ENCODE measurements at regions not wholly inside any gene's neighbourhood (a gene's known extent, or its start where the extent isn't known, plus 50 kb on each side); places are given as distances from the start of the nearest gene placed in this dataset.

DNA sequence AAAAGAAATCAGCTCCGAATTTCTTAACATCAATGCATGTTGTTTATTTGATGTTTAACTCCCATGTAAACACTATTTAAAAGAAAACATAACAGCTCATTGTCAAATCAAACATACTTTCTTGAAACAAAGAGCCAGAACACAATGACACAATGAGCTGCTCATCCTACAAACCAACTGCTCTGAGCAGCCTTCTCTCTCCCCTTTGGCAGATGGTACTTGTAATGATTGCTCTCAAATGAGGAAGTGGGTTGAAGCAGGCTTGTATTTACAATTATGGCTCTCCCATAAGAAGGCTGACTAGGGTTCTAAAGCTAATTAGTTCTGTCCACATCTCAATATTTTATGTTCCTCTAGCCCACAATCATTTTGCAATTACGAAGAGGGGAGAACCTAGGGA, 637.8 kb upstream of the ADGRL3 start:
- no peak overlapping the region for H2BK20ac ChIP-seq (ENCODE audit: low read depth, low read length, poor library complexity, severe bottlenecking)
- no CpG with 5 or more reads among the region's 2 CpGs for WGBS (ENCODE audit: extremely low coverage, insufficient read length, low lambda C conversion rate)
- H3K4me1 ChIP-seq (ENCODE audit: insufficient read depth, low read length) = no peaks in the 10 kb centered on the region
- no peaks in the 10 kb centered on the region for H3K79me2 ChIP-seq (ENCODE audit: insufficient read depth, low read length)
- no peak overlapping the region for H4K8ac ChIP-seq (replicated peaks; ENCODE audit: insufficient read length, low read depth, low read length)
- H3K14ac ChIP-seq (ENCODE audit: insufficient read depth, low read length) = no peak overlapping the region
- H3T11ph ChIP-seq (ENCODE audit: low read length) = no peak overlapping the region
- H3K56ac ChIP-seq (ENCODE audit: insufficient read length, low read depth, low read length) = no peak overlapping the region
- no peak overlapping the region for H4K5ac ChIP-seq (ENCODE audit: insufficient read length, low read depth, low read length)
- no peak overlapping the region for H3K4me2 ChIP-seq (ENCODE audit: insufficient read depth, insufficient read length, low read length)
- H3K9ac ChIP-seq (ENCODE audit: extremely low read depth, insufficient read length, low read length) = no peak overlapping the region
- no peaks in the 10 kb centered on the region for H3K79me1 ChIP-seq (ENCODE audit: insufficient read depth, low read depth, low read length, poor library complexity, severe bottlenecking)
- no peaks in the 10 kb centered on the region for H3K9me3 ChIP-seq (ENCODE audit: control insufficient read depth, low read depth, low read length)
- TF ChIP-seq, protein P1, sequence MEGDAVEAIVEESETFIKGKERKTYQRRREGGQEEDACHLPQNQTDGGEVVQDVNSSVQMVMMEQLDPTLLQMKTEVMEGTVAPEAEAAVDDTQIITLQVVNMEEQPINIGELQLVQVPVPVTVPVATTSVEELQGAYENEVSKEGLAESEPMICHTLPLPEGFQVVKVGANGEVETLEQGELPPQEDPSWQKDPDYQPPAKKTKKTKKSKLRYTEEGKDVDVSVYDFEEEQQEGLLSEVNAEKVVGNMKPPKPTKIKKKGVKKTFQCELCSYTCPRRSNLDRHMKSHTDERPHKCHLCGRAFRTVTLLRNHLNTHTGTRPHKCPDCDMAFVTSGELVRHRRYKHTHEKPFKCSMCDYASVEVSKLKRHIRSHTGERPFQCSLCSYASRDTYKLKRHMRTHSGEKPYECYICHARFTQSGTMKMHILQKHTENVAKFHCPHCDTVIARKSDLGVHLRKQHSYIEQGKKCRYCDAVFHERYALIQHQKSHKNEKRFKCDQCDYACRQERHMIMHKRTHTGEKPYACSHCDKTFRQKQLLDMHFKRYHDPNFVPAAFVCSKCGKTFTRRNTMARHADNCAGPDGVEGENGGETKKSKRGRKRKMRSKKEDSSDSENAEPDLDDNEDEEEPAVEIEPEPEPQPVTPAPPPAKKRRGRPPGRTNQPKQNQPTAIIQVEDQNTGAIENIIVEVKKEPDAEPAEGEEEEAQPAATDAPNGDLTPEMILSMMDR (conservative IDR thresholded peaks at IDR 0.05) = no peak
- no peak overlapping the region for H4K91ac ChIP-seq (ENCODE audit: insufficient read length, low read depth, low read length)
- H3K9me3 Mint-ChIP-seq = no peaks in the 10 kb centered on the region; a peak in 1 of 5 replicates
- H3K27ac Mint-ChIP-seq = no peak overlapping the region; a peak in 1 of 7 replicates
- no peak overlapping the region for H2BK5ac ChIP-seq (ENCODE audit: insufficient read length, low read length)
- no peaks in the 10 kb centered on the region for H3K23me2 ChIP-seq (ENCODE audit: insufficient read length, low read depth, low read length, poor library complexity, severe bottlenecking)
- no peak overlapping the region for H3K23ac ChIP-seq (ENCODE audit: insufficient read length, low read depth, low read length)
- H2BK12ac ChIP-seq (ENCODE audit: insufficient read length, low read depth, low read length) = no peak overlapping the region
- no peak overlapping the region for H2AFZ ChIP-seq (ENCODE audit: low read length)
- no peaks in the 10 kb centered on the region; a peak in 1 of 7 replicates for H3K36me3 Mint-ChIP-seq (ENCODE audit: insufficient read depth in 1 of 3, low read depth in 3 of 3)
- DNase-seq = no peak
- H3K4me3 Mint-ChIP-seq = no peak overlapping the region
- H2AK5ac ChIP-seq (ENCODE audit: insufficient read length, low read length) = no peak overlapping the region
- H3K4me1 Mint-ChIP-seq = peaks cover 8 to 12% of the 10 kb centered on the region in 2 experiments
- H3K27me3 Mint-ChIP-seq (ENCODE audit: low read depth) = no peaks in the 10 kb centered on the region; the same call in 1 of the 2 replicates
- H4K20me1 ChIP-seq (ENCODE audit: control insufficient read depth, insufficient read depth, insufficient read length) = no peaks in the 10 kb centered on the region
- H3K4ac ChIP-seq (ENCODE audit: low read depth, low read length) = no peak overlapping the region
- no peak overlapping the region for H2BK120ac ChIP-seq (ENCODE audit: low read depth, low read length, poor library complexity, severe bottlenecking)
- no peaks in the 10 kb centered on the region for H3K27me3 ChIP-seq (ENCODE audit: insufficient read depth, low read length)
- no peak overlapping the region for H3K27ac ChIP-seq (ENCODE audit: insufficient read length, low read depth, low read length)
- H2BK15ac ChIP-seq (ENCODE audit: low read depth, low read length) = no peak overlapping the region
- no peak overlapping the region for H3K18ac ChIP-seq (ENCODE audit: insufficient read length, low read depth, low read length)

Data from H9 (cell line).